Body of pancreas (tissue), 4 donors: ENCODE measurements at regions not wholly inside any gene's neighbourhood (a gene's known extent, or its start where the extent isn't known, plus 50 kb on each side); places are given as distances from the start of the nearest gene placed in this dataset.

Source experiments
- ATAC-seq: fragments of 150-250 bp; one replicate; pipeline ENCODE4 v1.9.1; 2016
- DNase-seq, 4 donors: peaks; one replicate each; pipeline ENCODE4 v3.0.0-alpha.2; 2019
- H3K27ac ChIP-seq, 4 donors: fragments of 200-600 bp; sonication (generic); 1 replicate in 3 of 4; 2 replicates in 1 of 4; pipeline versions ENCODE4 v1.5.1 to v1.6.1; 2016 to 2019; ENCODE audit warnings: mild to moderate bottlenecking in 1 of 4, mixed read lengths in 1 of 4, moderate library complexity in 1 of 4
- H3K27me3 ChIP-seq, 2 donors: fragments of 200-600 bp; sonication (generic); one replicate each; pipeline ENCODE4 v1.6.0; 2016; ENCODE audit warnings: mild to moderate bottlenecking in 1 of 2
- H3K36me3 ChIP-seq, 2 donors: fragments of 200-600 bp; sonication (generic); replicated peaks in 1 of 2; 2 replicates each; pipeline ENCODE4 v1.5.1; 2016; ENCODE audit warnings: low read depth in 2 of 2; ENCODE audit not compliant: insufficient read depth in 1 of 2
- H3K4me1 ChIP-seq: fragments of 200-600 bp; sonication (generic); one replicate; pipeline ENCODE4 v1.6.0; 2016
- H3K4me3 ChIP-seq, 2 donors: fragments of 200-600 bp; sonication (generic); 1 replicate in 1 of 2; 2 replicates in 1 of 2; pipeline ENCODE4 v1.5.1; 2016 to 2019
- H3K9me3 ChIP-seq, 3 donors: fragments of 200-600 bp; sonication (generic); 1 replicate in 2 of 3; 2 replicates in 1 of 3; pipeline ENCODE4 v1.5.1; 2016
- POLR2A ChIP-seq, 3 donors: fragments of 450-650 bp; IDR thresholded peaks; one replicate each; pipeline ENCODE4 v1.6.1; 2016; ENCODE audit warnings: antibody characterized with exemption in 3 of 3, mild to moderate bottlenecking in 2 of 3
- WGBS, 2 donors: methylation state at CpG; one replicate each; pipeline ENCODE4 v1.1.5; 2017; 5-methylcytosine and 5-hydroxymethylcytosine counted together
- intact Hi-C: fragments of 100-400 bp; cut with DNase I; formaldehyde crosslinking; loops from one replicate; pipeline ENCODE4 v1.15.1; 2023
- TF ChIP-seq, protein P1 (sequence below), 7 experiments: fragments of 450-650 bp in 4 of 7; fragments of 200-600 bp in 3 of 7; sonication (generic) in 3 of 7; IDR thresholded peaks; one replicate each; pipeline ENCODE4 v1.5.1; 2016 to 2019; ENCODE audit warnings: antibody characterized with exemption in 7 of 7

DNA sequence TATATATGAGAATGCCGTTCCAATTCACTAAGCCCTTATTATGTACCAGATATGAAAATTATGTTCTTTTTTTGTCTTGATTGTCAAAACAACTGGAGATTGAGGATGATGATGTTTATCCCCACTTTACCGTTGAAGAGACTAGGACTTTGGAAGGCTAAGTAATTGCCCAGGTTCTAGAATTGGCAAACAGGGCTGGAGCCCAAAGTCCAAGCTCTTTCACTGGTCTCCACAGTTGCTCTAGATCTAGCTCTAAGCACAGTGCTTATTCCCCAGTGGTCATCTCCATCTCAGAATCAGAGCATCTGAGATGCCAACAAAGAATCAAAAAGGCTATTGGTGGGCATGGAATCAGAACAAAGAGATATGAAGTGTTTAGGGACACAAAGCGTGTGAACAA is 215.3 kb upstream of the FOXA2 start:
- intact Hi-C loops: no loop called here

DNA sequence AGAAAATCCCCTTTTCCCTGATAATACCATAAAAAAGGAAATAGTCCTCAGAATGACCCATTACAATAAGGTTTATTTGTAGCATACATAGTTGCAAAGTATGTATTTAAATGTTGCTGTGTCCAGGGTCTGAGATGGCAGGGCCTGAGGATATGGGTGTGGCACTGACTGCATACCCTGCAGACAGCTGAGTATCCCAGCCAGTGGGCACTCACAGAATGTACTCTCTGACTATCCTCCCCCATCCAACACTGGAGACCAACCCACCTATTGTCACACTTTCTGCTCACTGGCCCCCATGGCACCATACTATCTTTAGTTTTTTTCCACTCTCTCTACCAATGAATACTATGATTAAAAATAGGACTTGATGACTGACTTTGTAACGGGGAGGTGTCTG is 215.8 kb upstream of the FOXA2 start:
- intact Hi-C loops: no loop called here
- Histone ChIP-seq H3K27me3 (no peaks in the 10 kb centered on the region), H3K9me3 (no peaks in the 10 kb centered on the region), H3K4me1 (no peaks in the 10 kb centered on the region), H3K4me3 (no peak overlapping the region), H3K36me3 (no peaks in the 10 kb centered on the region), H3K27ac (no peak overlapping the region)
- 43 to 44% methylated on average over 1 of the region's 1 CpG for WGBS, 2 donors
- DNase-seq: no peak
- no peak for TF ChIP-seq POLR2A (IDR thresholded peaks at IDR 0.05)
- no peak for ATAC-seq

More for the DNA sequence above, 215.3 kb upstream of the FOXA2 start:
- WGBS, 2 donors: 65 to 80% methylated on average over 3 of the region's 3 CpGs
- Histone ChIP-seq H3K36me3 (no peaks in the 10 kb centered on the region), H3K9me3 (no peaks in the 10 kb centered on the region), H3K4me1 (no peaks in the 10 kb centered on the region), H3K4me3 (no peak overlapping the region), H3K27me3 (no peaks in the 10 kb centered on the region), H3K27ac (no peak overlapping the region)
- no peak for TF ChIP-seq POLR2A (IDR thresholded peaks at IDR 0.05)
- TF ChIP-seq, protein P1, sequence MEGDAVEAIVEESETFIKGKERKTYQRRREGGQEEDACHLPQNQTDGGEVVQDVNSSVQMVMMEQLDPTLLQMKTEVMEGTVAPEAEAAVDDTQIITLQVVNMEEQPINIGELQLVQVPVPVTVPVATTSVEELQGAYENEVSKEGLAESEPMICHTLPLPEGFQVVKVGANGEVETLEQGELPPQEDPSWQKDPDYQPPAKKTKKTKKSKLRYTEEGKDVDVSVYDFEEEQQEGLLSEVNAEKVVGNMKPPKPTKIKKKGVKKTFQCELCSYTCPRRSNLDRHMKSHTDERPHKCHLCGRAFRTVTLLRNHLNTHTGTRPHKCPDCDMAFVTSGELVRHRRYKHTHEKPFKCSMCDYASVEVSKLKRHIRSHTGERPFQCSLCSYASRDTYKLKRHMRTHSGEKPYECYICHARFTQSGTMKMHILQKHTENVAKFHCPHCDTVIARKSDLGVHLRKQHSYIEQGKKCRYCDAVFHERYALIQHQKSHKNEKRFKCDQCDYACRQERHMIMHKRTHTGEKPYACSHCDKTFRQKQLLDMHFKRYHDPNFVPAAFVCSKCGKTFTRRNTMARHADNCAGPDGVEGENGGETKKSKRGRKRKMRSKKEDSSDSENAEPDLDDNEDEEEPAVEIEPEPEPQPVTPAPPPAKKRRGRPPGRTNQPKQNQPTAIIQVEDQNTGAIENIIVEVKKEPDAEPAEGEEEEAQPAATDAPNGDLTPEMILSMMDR (IDR thresholded peaks at IDR 0.05): no peak
- no peak for DNase-seq
- ATAC-seq: no peak

DNA sequence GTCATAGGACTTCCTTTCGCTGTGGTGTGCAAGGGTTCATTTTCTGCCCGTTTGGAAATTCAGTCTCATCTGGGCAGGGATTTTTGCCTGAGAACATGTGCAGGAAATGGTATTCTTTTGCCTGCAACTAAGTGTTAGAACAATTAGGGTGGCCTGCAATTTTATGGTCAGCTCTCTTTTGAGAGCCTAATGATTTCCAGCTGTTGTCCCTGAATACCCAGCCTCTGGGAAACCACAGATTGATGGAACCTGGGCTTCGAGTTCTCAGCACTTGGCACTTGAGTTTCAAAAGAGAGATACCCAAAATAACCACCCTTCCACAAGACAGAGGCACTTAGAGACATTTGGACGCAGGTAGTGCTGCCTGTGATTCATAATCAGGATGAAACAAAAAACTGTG is 217.2 kb upstream of the FOXA2 start:
- intact Hi-C loops: no loop called here
- TF ChIP-seq POLR2A (IDR thresholded peaks at IDR 0.05): no peak
- TF ChIP-seq, protein P1 (IDR thresholded peaks at IDR 0.05): no peak
- Histone ChIP-seq H3K36me3 (no peaks in the 10 kb centered on the region), H3K27me3 (no peaks in the 10 kb centered on the region), H3K9me3 (no peaks in the 10 kb centered on the region), H3K4me1 (no peaks in the 10 kb centered on the region), H3K4me3 (no peak overlapping the region), H3K27ac (no peak overlapping the region)
- WGBS, 2 donors: 34 to 49% methylated on average over 4 of the region's 4 CpGs
- ATAC-seq: no peak
- DNase-seq: no peak

DNA sequence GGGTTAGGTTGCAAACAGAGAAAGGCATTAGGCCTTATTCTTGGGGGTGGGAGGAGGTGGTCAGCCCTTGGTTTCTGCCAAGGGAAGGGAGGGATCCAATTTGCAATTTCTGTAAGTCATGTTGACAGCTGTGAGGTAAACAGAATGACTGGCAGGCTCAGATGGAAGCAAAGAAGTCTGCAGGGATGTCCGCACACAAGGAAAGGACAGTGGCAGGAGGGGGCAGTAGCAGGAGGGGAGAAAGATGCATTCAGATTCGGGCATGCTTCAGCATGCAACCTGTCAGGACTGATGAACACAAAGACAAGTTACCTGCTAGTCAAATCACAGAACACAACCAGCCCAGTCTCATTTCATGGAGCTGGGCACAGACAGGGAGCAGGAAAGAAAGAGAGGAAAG is 217.9 kb upstream of the FOXA2 start:
- ATAC-seq: no peak
- TF ChIP-seq, protein P1 (IDR thresholded peaks at IDR 0.05): no peak
- H3K36me3 ChIP-seq: no peaks in the 10 kb centered on the region
- H3K4me1 ChIP-seq: peaks cover 5% of the 10 kb centered on the region
- DNase-seq: no peak
- WGBS, 2 donors: 52 to 56% methylated on average over 2 of the region's 2 CpGs
- no peaks in the 10 kb centered on the region for H3K27me3 ChIP-seq
- H3K4me3 ChIP-seq: no peak overlapping the region
- H3K27ac ChIP-seq: no peak overlapping the region
- intact Hi-C loops: no loop called here
- H3K9me3 ChIP-seq: no peaks in the 10 kb centered on the region

DNA sequence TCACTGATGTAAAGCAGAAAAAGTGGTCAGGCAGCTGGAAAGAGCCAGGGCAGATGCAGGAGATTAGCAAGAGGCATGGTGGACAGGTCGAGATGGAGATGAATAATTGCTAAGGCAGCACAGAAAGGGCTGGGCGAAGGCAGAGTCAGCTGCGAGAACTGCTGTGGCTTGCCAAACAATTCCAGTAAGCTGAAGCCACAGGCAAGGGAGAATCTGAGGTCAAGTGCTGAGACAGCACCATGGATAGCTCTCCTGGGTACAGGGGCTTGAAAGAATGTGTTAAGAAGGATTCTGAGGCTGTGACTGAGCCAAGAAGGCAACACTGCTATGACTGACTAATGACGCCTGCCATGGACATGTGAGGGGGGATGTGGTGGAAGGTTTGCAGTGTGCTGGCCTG is 220.8 kb upstream of the FOXA2 start:
- ATAC-seq (peak; percentile 33), DNase-seq (peak in 1 of 4 donors; percentile 4)
- intact Hi-C loops: no loop called here
- H3K36me3 ChIP-seq: no peaks in the 10 kb centered on the region
- peaks cover 8% of the 10 kb centered on the region for H3K4me1 ChIP-seq
- no peak for TF ChIP-seq POLR2A (IDR thresholded peaks at IDR 0.05)
- TF ChIP-seq, protein P1 (IDR thresholded peaks at IDR 0.05): no peak
- 44 to 66% methylated on average over 4 of the region's 4 CpGs for WGBS, 2 donors
- no peaks in the 10 kb centered on the region for H3K9me3 ChIP-seq
- H3K27ac ChIP-seq: no peak overlapping the region
- no peaks in the 10 kb centered on the region for H3K27me3 ChIP-seq
- H3K4me3 ChIP-seq: no peak overlapping the region
